DMS114 treated with DMSO at 0.1 percent for 48 hours (cell line): ENCODE measurements at regions not wholly inside any gene's neighbourhood (a gene's known extent, or its start where the extent isn't known, plus 50 kb on each side); places are given as distances from the start of the nearest gene placed in this dataset.
"Not testable (repeated sequence)": the region's sequence is repeated elsewhere in the genome, so short reads cannot be mapped to it uniquely, and the experiment has no call there.

Experiments used
- DNase-seq: peaks from one replicate; lab custom pipeline; 2025; ENCODE audit not compliant: unreplicated experiment; lab: John Stamatoyannopoulos, UW

GRCh38 chr22:49004484-49005399 lies 822.9 kb downstream of the BRD1 start:
- no peak for DNase-seq

- DNase-seq = not testable (repeated sequence)
These were observed 830.1 kb downstream of the BRD1 start for GRCh38 chr22:48997605-48998004.

- no peak for DNase-seq
These were observed 834.0 kb downstream of the BRD1 start for GRCh38 chr22:48993655-48994054.

DNA sequence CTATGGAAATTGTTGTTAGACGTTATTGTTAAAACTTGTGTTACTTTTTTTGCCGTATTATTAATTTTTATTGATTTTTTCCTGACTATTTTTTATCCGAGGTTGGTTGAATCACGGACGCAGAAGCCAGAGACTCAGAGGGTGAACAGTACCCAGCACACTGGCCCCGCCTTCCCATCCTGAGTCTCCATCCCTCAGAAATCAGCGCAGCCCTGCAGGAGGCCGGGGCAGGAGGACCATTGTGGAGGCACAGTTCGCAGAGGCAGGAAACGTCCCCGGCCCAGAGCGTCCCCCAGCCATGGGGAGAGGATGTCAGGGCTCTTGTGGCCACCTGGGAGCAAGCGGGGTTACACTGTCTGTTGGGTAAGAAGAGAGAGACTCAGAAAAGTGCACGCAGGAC lies 843.0 kb downstream of the BRD1 start:
- no peak for DNase-seq

GRCh38 chr22:48982321-48982905 lies 845.3 kb downstream of the BRD1 start:
- no peak for DNase-seq

DNA sequence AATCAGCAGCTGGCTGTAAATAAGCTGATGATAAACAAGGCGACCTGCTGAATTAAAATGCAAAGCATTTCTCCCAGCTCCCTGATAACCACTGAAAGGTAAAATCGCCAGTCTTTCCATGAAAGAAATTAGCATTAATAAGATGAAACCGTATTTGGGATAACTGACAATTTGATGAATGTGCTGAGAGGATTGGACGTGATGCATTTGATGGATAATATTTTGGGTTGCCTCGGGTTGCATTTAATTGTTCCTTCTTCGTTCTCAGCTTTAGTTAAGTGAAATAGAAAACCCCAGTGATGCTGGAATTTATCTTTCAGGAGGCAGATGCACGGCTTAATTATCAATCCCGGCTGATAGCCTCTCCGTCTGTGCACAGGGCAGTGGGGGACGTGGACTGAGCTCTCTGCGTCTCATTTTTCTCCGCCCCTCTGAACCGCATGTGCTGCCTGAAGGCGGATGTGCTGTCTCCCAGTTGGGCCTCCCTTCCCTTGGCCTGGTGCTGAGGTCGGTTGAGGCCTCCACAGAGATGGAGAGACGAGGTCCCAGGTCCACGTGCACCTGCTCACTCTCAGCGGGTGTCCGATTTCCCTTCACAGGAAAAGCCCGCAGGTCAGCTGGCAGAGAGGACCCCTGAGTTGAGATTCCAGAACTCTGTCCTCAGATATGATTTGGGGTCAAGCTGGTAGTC lies 846.2 kb downstream of the BRD1 start:
- no peak for DNase-seq

DNA sequence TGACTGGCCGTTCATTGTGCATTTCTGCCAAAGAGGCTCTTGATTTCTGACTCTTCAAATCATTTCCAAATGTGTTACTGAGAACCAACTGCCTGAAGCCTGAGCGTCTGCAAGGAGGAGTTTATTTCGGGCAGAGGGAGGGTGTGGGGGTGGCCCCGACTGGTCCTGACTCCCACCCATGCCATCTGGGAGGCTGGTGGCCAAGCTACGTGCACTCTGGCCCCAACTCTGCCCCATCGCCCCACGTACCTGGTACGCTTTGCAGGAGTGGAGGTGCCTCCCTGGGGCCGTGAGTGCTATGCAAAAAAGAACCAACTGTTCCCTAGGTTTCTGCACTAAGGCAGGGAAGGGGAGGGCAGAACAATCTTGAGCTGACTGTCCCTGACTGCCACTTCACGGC lies 846.8 kb downstream of the BRD1 start:
- DNase-seq = no peak

DNA sequence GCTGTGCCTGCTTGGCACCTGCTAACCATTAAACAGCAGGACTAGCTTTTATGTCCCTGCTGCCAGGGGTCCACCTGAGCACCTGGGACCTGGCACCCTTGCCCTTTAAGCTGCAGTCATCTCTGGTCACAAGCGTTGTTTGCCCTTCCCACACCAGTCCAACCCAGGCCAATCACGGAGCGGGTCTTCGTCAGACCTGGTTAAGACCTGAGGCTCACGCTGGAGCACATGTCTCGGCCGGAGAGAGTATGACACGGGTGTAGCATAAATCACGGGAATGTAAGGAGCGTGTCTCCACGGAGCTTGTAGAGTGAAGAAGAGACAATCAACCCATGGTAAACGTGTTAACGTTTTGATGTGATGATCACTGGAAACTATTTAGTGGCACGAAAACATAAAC lies 847.3 kb downstream of the BRD1 start:
- no peak for DNase-seq

- DNase-seq = peak; percentile 11
These were observed 848.2 kb downstream of the BRD1 start for GRCh38 chr22:48979482-48979881.

- no peak for DNase-seq
These were observed 850.8 kb downstream of the BRD1 start for GRCh38 chr22:48976556-48977535.

- no peak for DNase-seq
These were observed 851.8 kb downstream of the BRD1 start for GRCh38 chr22:48975886-48976285.

- DNase-seq = no peak
These were observed 852.3 kb downstream of the BRD1 start for GRCh38 chr22:48975316-48975741.

- DNase-seq = no peak
These were observed 853.0 kb downstream of the BRD1 start for GRCh38 chr22:48974443-48975315.

DNA sequence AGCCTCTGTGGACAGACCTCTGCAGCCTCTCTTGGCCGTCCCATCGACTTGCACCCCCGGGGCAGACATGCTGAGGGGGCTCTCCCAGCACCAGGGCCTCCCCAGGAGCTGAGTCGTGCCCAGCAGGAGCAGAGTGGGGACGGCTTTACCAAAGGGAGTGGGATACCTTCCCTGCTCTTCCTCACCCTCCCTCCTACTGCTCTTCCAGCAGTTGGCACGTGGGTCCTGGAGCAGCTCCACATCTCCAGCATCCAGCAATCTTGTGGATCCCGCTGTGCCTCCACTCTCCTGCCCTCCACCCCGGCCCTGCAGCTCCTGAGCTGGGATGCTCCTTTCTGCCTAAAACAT lies 854.0 kb downstream of the BRD1 start:
- DNase-seq = no peak

- no peak for DNase-seq
These were observed 854.5 kb downstream of the BRD1 start for GRCh38 chr22:48972979-48973693.

GRCh38 chr22:48968201-48968959 lies 859.3 kb downstream of the BRD1 start:
- no peak for DNase-seq

DNA sequence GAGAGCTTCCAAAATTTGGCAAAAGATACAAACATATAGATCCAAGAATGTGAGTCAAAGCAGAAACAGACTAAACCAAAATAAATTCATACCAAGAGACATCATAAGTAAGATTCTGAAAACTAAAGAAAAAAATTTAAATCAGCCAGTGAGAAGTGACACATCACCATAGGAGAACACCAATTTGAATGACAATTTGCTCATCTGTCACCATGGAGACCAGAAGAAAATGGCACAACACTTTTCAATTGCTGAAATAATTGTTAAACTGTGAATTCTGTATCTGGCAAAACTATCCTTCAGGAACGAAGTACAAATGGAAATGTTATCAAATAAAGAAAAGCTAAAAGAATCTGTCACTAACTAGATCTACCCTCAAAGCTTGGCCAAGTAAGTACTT lies 864.3 kb downstream of the BRD1 start:
- no peak for DNase-seq

- DNase-seq = no peak
These were observed 866.0 kb downstream of the BRD1 start for GRCh38 chr22:48961705-48962104.
